Tibial nerve (tissue), 3 donors: ENCODE measurements at regions not wholly inside any gene's neighbourhood (a gene's known extent, or its start where the extent isn't known, plus 50 kb on each side); places are given as distances from the start of the nearest gene placed in this dataset.

Source experiments
- POLR2A ChIP-seq, 2 donors: fragments of 450-650 bp; IDR thresholded peaks; one replicate each; pipeline ENCODE4 v1.6.1; 2017; ENCODE audit warnings: antibody characterized with exemption in 2 of 2, mild to moderate bottlenecking in 2 of 2, moderate library complexity in 2 of 2
- TF ChIP-seq, protein P1 (sequence below), 5 experiments: fragments of 200-600 bp in 3 of 5; fragments of 450-650 bp in 2 of 5; sonication (generic) in 3 of 5; IDR thresholded peaks; one replicate each; pipeline ENCODE4 v1.5.1; 2016 to 2019; ENCODE audit warnings: antibody characterized with exemption in 5 of 5, mild to moderate bottlenecking in 3 of 5, moderate library complexity in 2 of 5

DNA sequence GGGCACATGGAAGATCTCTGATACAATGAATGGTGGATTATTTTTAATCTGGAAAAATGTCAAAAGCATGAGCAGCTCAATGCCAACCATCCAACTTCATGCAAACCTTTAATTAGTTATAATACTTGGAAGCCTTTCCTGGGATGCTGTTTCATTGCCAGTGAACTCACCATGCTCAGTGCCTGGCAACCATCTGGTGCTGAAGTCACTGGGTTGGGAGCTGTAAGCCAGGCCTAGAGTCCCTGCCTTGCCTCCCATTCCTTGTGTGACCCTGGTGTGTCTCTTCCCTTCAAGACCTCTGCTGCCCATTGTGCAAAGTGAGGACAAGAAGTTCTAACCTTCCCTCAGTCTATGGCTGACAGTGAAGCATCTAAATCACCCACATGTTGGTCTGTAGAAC lies 458.7 kb downstream of the RNF144A start:
- TF ChIP-seq, protein P1, sequence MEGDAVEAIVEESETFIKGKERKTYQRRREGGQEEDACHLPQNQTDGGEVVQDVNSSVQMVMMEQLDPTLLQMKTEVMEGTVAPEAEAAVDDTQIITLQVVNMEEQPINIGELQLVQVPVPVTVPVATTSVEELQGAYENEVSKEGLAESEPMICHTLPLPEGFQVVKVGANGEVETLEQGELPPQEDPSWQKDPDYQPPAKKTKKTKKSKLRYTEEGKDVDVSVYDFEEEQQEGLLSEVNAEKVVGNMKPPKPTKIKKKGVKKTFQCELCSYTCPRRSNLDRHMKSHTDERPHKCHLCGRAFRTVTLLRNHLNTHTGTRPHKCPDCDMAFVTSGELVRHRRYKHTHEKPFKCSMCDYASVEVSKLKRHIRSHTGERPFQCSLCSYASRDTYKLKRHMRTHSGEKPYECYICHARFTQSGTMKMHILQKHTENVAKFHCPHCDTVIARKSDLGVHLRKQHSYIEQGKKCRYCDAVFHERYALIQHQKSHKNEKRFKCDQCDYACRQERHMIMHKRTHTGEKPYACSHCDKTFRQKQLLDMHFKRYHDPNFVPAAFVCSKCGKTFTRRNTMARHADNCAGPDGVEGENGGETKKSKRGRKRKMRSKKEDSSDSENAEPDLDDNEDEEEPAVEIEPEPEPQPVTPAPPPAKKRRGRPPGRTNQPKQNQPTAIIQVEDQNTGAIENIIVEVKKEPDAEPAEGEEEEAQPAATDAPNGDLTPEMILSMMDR (IDR thresholded peaks at IDR 0.05): no peak
- no peak for TF ChIP-seq POLR2A (IDR thresholded peaks at IDR 0.05)
